Activated gamma-delta T cell (primary cell): ENCODE measurements at regions not wholly inside any gene's neighbourhood (a gene's known extent, or its start where the extent isn't known, plus 50 kb on each side); places are given as distances from the start of the nearest gene placed in this dataset.
"Not testable (repeated sequence)": the region's sequence is repeated elsewhere in the genome, so short reads cannot be mapped to it uniquely, and the experiment has no call there.

Source experiments
- DNase-seq: peaks from one replicate; lab custom pipeline; 2025; lab: John Stamatoyannopoulos, UW

DNA sequence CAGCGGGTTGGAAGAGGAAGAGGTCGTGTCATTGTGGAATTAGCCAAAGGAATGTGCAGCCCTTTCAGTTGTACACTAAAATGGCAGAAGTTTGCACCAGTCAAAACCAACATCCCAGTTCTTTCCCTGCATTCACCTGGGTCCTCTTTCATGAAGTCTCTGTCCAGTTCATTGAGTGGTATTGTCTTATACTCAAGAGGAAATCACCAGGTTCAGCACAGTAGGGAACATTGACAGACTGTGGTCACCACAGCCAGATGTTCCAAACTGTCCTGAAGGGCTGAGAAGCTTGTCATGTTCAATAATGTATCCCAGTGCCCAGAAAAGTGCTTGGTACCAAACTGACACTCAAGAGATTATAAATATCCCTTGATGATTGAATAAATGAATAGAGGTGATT is 131.6 kb downstream of the GLUL start:
- DNase-seq: no peak

- no peak for DNase-seq
These were observed 132.2 kb downstream of the GLUL start for GRCh38 chr1:182259229-182259872.

DNA sequence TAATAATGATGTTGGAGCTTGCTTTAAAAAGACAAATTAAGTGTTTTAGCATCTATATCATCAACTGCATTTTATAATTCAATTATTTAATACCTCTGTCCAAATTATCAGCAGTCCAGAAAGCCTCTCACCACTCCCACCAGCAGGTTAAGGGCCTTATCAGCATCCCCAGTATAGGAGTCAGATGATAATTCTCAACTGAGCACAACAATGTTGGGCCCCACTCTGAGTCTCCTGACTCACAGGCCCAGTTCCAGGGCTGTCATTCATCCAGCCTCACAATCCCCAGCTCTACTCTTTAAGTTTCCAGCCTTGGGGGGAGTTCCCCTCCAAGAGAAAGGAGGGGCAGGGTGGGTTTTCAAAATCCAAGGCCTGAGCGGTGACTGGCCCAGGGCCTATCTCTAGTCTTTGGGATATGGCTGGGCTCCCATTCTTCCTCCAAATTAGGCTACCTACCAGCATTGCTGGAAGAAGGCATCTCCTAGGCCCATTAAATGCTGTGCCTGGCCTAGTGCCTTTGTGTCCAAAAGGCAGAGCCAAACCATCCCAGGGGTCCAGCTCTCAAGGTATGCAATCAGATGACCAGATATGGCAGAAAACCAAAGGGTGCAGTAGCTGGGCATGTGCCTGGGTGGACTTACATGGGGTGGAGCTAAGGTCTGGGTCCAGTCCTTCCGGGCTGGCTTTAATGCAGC is 134.1 kb downstream of the GLUL start:
- DNase-seq: no peak

GRCh38 chr1:182256931-182257330 is 134.7 kb downstream of the GLUL start:
- DNase-seq: no peak

- DNase-seq: no peak
These were observed 136.1 kb downstream of the GLUL start for GRCh38 chr1:182255494-182255893.

DNA sequence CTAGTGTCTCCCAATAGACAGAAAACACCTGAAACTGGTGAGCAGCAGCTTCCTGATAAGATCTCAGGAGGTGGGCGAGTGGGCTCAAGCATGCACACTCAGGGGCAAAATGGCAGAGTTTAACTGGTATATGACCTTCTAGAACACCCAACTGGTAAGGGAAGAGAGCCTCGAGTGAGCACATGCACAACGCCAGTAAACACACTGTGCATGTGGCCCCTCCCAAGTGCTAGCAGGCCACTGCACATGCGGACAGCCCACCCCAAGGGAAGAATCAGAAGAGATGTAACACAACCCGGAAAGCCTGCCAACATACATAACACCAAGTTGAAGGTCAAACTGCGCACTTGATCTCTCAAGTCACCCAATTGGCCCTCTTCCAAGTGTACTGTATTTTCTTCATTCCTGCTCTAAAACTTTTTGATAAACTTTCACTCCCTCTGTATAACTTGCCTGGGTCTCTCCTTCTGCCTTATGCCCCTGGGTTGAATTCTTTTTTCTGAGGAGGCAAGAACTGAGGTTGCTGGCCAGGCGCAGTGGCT is 138.2 kb downstream of the GLUL start:
- DNase-seq: no peak

DNA sequence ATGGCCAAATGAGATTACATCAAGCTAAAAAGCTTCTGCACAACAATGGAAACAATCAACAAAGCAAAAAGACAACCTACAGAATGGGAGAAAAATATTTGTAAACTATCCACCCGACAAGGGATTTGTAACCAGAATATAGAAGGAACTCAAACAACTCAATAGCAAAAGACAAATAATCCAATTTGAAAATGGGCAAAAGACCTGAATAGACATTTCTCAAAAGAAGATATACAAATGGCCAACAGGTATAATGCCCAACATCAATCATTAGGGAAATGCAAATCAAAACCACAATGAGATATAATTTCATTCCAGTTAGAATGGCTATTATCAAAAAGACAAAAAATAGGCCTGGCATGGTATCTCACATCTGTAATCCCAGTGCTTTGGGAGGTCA is 140.0 kb downstream of the GLUL start:
- DNase-seq: no peak

DNA sequence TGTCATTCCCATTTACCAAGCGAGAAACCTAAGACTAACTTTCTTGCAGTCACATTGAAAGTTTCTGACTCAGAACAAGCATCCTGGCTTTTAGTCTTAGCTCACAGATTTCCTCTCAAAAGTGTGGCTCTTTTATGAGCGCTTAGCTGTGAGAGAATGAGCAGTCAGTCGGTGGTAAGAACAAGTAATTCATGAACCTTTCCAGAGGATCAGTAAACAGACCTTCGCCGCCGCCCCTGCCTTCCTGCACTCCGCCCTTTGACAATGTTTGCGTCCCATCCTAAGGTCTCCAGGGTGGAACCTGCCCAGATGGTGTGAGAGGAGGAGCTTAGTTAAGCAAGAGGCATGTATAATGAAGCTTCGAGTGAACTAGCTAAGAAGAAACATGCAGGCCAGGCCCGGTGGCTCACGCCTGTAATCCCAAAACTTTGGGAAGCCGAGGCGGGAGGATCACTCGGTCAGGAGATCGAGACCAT is 142.4 kb downstream of the GLUL start:
- no peak for DNase-seq

DNA sequence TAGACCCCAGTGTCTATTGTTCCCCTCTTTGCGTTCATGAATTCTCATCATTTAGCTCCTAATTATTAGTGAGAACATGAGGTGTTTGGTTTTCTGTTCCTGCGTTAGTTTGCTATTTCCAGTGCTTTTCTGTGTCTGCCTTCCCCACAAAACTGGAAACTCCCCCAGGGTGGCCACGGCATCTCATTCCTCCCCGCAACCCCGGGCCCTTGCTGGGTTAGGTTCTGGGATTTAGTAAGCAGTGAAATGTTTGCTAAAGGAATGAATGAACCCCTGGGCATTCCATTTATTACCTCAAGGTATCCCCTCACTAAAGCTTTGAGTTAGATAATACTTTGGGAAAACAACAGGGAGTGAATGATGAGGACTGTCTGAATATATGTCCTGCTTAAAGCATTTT is 142.9 kb downstream of the GLUL start:
- no peak for DNase-seq

DNA sequence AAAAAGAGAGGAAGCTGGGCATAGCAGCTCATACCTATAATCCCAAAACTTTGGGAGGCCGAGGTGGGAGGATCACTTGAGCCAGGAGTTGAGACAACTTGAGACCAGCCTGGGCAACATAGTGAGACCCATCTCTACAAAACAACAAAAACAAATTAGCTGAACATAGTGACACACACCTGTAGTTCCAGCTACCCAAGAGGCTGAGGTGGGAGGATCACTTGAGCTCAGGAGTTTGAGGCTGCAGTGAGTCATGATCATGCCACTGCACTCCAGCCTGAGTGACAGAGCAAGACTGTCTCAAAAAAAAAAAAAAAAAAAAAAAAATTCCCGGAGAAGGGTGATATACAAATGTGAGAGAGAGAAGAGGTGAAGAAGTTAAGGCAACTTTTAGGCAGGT is 143.8 kb downstream of the GLUL start:
- not testable (repeated sequence) for DNase-seq

GRCh38 chr1:182246783-182247182 is 144.8 kb downstream of the GLUL start:
- no peak for DNase-seq

DNA sequence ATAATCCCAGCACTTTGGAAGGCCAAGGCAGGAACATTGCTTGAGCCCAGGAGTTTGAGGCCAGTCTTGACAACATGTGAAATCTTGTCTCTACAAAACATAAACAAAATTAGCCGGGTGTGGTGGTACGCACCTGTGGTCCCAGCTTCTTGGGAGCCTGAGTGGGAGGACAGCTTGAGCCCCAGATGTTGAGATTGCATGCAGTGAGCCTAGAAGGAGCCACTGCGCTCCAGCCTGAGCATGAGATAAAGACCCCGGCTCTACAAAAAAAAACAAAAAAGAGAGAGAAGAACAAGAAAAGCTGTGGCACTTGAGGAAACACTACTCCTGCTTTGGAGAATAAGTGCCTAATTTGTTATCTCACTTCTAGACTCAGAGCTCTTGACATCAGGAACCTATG is 146.6 kb downstream of the GLUL start:
- no peak for DNase-seq

- no peak for DNase-seq
These were observed 147.1 kb downstream of the GLUL start for GRCh38 chr1:182244451-182244850.

DNA sequence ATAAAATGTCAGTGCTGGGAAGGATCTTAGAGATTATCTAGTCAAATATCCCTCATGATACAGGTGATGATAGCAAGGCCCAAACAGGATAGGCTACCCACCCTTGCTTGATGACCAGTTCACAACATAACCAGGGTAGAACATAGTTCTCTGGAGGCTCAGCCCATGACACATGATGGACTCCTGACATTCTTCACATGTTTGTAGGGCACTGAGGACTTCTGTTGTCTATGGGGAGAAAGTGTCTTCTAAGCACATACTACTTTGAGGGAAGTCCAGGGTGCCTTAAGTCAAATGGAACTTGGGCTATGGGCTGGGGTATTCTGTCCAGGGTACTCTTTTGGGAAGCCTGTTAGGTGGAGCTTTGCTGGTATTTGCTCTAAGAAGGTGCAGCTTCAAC is 148.9 kb downstream of the GLUL start:
- DNase-seq: no peak

DNA sequence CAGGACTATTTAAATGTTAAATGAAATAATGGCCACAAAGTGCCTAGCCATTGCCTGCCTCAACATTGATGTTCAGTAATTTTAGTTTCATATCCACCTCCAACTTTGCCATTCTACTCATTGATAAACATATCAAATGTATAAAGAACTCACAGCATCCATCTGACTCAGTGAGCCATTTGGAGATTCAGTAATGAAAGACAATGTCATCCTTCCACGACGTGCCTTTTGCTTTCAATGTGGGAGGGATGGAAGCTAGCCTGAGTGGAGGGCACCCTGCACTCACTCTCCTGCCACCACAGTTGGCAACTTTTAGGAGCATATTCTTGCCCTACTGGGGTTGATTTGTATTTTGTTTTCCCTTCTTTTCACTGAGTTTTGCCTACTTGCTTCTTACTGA is 151.5 kb downstream of the GLUL start:
- no peak for DNase-seq

- no peak for DNase-seq
These were observed 153.2 kb downstream of the GLUL start for GRCh38 chr1:182238421-182238820.

DNA sequence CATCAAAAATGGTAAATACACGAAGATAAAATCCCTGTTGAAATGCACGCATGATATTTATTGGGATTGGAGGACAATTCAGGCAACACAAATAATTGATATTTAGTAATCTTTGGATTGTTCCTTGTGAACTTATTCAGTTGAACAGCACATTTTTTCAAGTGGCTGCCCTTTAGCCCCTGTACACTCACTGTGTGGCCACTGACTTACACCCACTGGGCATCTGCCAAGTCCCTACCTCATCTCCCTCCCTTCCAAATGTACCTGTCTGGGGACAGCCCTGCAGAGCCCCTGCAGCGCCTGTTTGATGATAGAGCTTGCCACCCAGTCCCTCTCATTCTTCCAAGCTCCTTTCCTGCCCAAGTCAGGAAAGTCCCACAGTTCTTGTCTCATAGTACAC is 154.3 kb downstream of the GLUL start:
- DNase-seq: no peak

DNA sequence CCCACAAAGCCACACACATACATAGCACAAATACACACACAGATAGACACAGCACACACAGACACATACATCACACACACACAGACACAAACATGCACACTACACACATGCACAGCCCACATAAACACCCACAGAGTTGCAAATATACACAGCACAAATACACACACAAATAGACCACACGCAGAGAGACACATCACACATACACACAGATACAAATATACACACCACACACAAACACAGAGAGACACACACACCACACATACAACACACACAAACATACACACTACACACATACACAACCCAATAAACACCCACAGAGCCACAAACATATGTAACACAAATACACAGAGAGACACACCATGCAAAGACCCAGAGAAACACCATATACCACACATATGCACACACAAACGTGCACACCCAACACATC is 154.9 kb downstream of the GLUL start:
- no peak for DNase-seq

GRCh38 chr1:182235952-182236650 is 155.5 kb downstream of the GLUL start:
- DNase-seq: no peak

- no peak for DNase-seq
These were observed 156.0 kb downstream of the GLUL start for GRCh38 chr1:182235604-182235951.

GRCh38 chr1:182229921-182230491 is 161.6 kb downstream of the GLUL start:
- DNase-seq: no peak

GRCh38 chr1:182229451-182229850 is 162.1 kb downstream of the GLUL start:
- no peak for DNase-seq
